DMS153 treated with DMSO at 0.1 percent for 48 hours (cell line): ENCODE measurements at regions not wholly inside any gene's neighbourhood (a gene's known extent, or its start where the extent isn't known, plus 50 kb on each side); places are given as distances from the start of the nearest gene placed in this dataset.
"Not testable (repeated sequence)": the region's sequence is repeated elsewhere in the genome, so short reads cannot be mapped to it uniquely, and the experiment has no call there.

ENCODE experiments used
- DNase-seq: peaks from one replicate; lab custom pipeline; 2025; ENCODE audit not compliant: unreplicated experiment; lab: John Stamatoyannopoulos, UW

DNA sequence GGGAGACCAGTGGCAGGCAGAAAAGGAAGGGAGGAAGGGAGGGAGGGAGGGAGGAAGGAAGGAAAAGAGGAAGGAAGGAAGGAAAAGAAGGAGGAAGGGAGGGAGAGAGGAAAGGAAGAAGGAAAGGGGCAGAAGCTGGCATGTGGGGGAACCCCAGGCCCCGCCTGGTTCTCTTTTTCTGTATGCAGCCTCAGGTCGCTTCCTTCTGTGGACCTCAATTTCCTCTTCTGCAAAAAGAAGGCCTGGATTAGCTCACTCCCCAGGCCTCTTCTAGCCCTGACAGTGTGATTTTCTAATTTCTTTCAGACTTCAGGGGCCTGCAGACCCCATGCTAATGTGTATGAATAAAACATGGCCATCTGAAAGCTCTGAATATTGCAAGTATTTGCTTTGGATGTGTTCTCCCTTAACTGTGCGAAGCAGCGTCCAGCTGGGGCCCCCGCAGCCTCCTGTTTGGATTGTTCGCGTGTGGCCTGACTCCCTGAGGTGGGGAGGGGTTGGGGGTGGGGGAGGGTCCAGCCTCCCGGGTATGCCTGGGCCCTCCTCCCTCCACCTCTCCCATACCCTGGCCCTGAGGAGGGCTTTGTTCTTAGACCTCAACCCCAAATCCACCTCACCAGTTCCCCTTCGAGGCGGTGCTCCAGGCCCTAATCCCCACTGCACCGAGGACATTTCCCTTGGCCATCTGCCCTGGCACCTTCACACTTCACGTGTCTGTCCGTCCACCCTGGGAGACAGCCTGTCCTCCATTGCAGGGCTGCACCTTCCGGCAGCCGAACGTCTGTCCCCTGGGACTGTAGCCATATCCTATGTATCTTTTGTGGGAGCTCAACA, 199.9 kb upstream of the ATP6AP2 start:
- DNase-seq, result no peak

GRCh38 chrX:40377684-40378083, 203.1 kb upstream of the ATP6AP2 start:
- DNase-seq, result no peak

GRCh38 chrX:40374486-40374885, 206.3 kb upstream of the ATP6AP2 start:
- DNase-seq, result no peak

- no peak for DNase-seq
These were observed 207.1 kb upstream of the ATP6AP2 start for GRCh38 chrX:40373641-40374040.

GRCh38 chrX:40373025-40373424, 207.7 kb upstream of the ATP6AP2 start:
- no peak for DNase-seq

DNA sequence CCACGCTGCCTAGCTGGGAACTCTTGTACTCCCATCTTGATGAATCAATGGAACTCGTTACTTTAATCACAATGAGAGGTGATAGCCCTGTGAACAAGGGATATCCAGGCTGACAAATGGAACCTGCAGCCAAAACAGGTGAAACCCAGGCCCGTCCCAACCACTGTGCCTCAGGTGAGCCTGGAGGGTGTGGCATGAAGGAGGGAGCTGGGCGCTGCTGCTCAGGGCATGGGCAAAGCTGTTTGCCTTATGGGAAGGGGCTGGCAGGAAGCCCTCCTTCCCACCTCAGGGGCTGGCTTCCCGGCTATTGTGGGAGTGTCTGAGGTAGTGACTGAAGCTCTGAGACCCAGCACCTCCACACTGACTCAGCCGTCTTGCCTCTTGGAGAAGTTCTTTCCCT, 209.4 kb upstream of the ATP6AP2 start:
- DNase-seq, result no peak

GRCh38 chrX:40368611-40369061, 212.1 kb upstream of the ATP6AP2 start:
- no peak for DNase-seq

GRCh38 chrX:40366661-40367060, 214.1 kb upstream of the ATP6AP2 start:
- no peak for DNase-seq

DNA sequence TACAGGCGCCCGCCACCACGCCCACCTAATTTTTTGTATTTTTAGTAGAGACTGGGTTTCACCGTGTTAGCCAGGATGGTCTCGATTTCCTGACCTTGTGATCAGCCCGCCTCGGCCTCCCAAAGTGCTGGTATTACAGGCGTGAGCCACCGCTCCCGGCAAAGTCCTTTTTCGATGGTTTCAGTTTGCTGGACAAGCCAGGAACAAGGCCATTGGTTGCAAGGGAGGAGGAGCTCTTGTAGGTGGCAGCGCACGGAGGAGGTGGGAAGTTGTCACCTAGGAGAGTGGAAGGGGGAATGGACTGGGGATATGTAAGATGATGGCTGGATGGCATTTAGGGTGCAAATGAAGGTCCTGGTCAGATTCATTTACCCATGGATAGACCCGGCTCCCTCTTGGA, 218.5 kb upstream of the ATP6AP2 start:
- DNase-seq, result not testable (repeated sequence)

- no peak for DNase-seq
These were observed 220.2 kb upstream of the ATP6AP2 start for GRCh38 chrX:40360557-40360956.

DNA sequence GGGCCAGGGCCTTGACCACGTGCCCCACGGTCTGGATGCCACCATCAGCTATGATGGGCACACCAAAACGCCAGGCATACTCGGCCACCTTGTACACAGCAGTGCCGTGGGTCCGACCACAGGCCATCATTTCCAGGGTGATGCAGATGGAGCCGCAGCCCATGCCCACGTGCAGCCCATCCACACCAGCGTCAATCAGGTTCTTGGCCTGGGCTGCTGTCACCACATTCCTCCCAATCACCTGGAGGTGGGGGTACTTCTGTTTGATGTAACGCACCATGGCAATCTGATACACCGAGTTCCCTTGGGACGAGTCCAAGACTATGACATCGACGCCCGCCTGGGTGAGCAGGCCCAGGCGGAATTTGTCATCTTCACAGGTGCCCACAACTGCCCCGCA, 221.2 kb upstream of the ATP6AP2 start:
- no peak for DNase-seq

DNA sequence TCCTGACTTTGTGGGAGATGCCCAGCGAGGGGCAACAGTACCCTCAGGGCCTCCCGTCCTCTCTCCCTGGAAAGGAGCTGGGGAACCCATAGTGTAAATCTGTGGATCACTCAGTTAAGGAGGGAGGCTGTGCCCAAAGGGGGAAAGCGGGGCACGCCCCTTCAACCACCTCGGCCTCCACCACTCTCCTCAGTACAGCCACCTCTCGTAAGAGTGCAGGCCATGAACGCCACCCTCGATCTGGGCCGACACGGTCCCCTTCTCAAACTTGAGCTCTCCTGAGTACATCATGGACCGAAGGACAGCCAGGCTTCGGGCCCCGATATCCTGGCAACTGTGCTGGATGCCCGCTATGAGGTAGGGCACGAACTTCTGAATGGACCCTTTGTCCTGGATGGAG, 221.8 kb upstream of the ATP6AP2 start:
- no peak for DNase-seq

- no peak for DNase-seq
These were observed 231.5 kb upstream of the ATP6AP2 start for GRCh38 chrX:40349251-40349650.

DNA sequence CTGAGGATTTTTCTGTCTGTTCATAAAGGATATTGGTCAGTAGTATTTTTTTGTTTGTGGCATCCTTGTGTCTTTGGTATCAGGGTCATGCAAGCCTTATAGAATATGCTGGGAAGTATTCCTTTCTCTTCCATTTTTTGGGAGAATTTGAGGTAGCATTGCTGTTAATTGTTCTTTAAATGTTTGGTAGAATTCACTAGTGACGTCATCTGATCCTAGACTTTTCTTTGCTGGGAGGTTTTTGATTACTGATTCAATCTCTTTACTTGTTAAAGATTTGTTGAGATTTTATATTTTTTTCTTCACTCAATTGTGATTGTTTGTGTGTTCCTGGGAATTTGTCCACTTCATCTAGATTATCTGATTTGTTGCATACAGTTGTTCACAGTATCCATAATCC, 234.4 kb upstream of the ATP6AP2 start:
- no peak for DNase-seq

- no peak for DNase-seq
These were observed 237.5 kb upstream of the ATP6AP2 start for GRCh38 chrX:40343319-40343718.

GRCh38 chrX:40340116-40340515, 240.7 kb upstream of the ATP6AP2 start:
- DNase-seq, result no peak

DNA sequence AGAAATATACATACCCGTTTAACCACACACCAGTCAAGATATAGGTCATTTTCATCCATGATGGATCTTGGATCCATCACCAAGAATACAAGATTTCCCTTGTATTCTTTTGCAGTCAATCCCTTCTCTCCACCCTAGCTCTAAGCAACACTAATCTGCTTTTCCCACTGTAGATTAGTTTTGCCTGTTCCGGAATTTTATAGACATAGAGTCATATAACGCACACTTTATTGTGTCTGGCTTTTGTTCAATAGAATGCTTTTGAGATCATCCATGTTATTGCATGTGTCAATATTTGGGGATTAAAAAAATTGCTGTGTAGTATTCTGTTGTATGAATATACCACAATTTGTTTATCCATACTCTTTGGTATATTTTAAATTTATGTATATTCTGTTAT, 235.6 kb upstream of the BCOR start:
- DNase-seq, result no peak

GRCh38 chrX:40331762-40332161, 234.0 kb upstream of the BCOR start:
- no peak for DNase-seq

DNA sequence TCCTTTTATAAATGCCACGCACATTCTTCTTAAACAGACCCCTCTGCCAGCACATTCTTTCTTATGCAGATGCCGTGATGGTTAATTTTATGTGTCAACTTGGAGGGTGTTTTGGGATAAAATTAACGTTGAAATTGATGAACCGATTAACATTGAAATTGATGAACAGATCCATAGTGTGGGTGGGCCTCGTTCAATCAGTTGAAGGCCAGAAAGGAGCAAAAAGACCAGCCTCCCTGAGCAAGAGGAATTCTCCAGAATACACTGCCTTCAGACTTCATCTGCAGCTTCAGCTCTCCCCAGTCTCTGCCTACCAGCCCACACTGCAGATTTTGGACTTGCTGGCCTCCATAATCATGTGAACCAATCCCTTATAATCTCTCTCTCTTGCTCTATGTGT, 233.6 kb upstream of the BCOR start:
- no peak for DNase-seq

- no peak for DNase-seq
These were observed 231.9 kb upstream of the BCOR start for GRCh38 chrX:40329616-40330015.

DNA sequence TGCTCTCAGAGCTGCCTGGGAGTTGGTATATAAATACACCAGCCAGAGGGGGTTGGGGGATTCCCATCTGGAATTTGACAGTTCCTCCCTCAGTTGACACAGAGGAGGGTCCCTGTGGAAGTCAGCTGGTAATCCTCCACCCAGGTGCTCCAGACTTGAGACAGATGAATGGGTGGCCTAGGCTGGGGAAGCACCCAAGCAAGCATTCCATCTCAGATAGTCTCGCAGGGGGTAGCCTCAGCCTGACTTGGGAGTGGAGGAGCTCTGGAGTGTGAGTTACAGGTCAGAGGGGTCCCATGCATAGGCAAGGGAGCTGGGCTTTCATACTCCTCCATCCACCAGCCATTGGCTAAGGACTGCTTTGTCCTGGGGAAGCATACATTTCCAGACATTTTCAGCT, 229.3 kb upstream of the BCOR start:
- no peak for DNase-seq

DNA sequence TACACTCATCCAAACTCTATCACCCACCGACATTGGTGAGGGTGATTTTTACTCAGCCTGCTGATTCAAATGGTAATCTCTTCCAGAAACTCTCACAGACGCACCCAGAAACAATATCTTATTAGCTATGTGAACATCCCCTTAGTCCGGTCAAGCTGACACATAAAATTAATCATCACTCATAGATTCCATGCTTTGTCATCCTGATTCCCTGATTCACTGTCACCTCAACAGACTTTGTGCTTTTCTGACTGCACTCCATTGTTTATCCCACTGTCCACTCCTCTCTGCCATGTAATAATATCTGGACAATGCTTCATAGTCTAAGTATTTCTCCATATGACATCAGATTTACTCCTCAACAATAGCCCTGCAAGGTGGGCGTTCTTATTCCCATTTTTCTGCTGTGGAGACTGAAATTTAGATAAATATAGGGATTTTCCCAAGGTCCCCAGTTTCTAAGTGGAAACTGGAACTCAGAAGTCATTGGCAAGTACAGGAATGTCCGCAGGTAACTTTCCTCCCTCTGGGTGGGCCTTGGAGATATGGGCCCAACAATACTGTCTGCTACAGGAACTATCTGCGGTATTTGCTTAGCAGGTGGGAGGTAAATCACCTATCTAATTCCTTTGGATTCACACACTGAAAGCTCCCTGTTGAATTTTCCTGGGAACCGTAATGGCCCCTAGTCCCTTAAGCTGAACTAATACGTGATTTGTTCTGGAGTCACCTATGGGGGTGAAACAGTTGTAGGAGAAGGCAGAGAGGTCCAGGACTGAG, 228.6 kb upstream of the BCOR start:
- DNase-seq, result no peak
